HG03066 (cell line): ENCODE measurements at regions not wholly inside any gene's neighbourhood (a gene's known extent, or its start where the extent isn't known, plus 50 kb on each side); places are given as distances from the start of the nearest gene placed in this dataset.

Source experiments
- ATAC-seq: cut with Tn5 transposase; IDR thresholded peaks from one replicate; pipeline ENCODE4 v1.9.1; 2021; ENCODE audit warnings: low read depth; ENCODE audit not compliant: unreplicated experiment

GRCh38 chr5:133905424-133905823 lies 63.0 kb downstream of the C5orf15 start:
- ATAC-seq = no peak

GRCh38 chr5:133904641-133905040 lies 63.8 kb downstream of the C5orf15 start:
- no peak for ATAC-seq

GRCh38 chr5:133902511-133903118 lies 65.8 kb downstream of the C5orf15 start:
- ATAC-seq = no peak

- no peak for ATAC-seq
These were observed 67.7 kb downstream of the C5orf15 start for GRCh38 chr5:133900534-133901270.

- no peak for ATAC-seq
These were observed 68.9 kb downstream of the C5orf15 start for GRCh38 chr5:133899506-133899905.

GRCh38 chr5:133898440-133898839 lies 70.0 kb downstream of the C5orf15 start:
- no peak for ATAC-seq

- no peak for ATAC-seq
These were observed 71.0 kb downstream of the C5orf15 start for GRCh38 chr5:133897431-133897830.

- ATAC-seq = no peak
These were observed 71.6 kb downstream of the C5orf15 start for GRCh38 chr5:133896873-133897272.

GRCh38 chr5:133895979-133896845 lies 72.2 kb downstream of the C5orf15 start:
- no peak for ATAC-seq

GRCh38 chr5:133894143-133894542 lies 74.3 kb downstream of the C5orf15 start:
- ATAC-seq = no peak

GRCh38 chr5:133892774-133893173 lies 75.7 kb downstream of the C5orf15 start:
- ATAC-seq = no peak

- no peak for ATAC-seq
These were observed 76.1 kb downstream of the C5orf15 start for GRCh38 chr5:133892306-133892705.

GRCh38 chr5:133891390-133891789 lies 77.0 kb downstream of the C5orf15 start:
- ATAC-seq = no peak

- ATAC-seq = no peak
These were observed 77.6 kb downstream of the C5orf15 start for GRCh38 chr5:133890776-133891280.

GRCh38 chr5:133890314-133890713 lies 78.1 kb downstream of the C5orf15 start:
- ATAC-seq = no peak

GRCh38 chr5:133889271-133889905 lies 79.0 kb downstream of the C5orf15 start:
- no peak for ATAC-seq

- no peak for ATAC-seq
These were observed 79.8 kb downstream of the C5orf15 start for GRCh38 chr5:133888625-133888991.

- no peak for ATAC-seq
These were observed 82.9 kb downstream of the C5orf15 start for GRCh38 chr5:133885566-133885965.

GRCh38 chr5:133884569-133885311 lies 83.7 kb downstream of the C5orf15 start:
- ATAC-seq = no peak

- ATAC-seq = no peak
These were observed 84.5 kb downstream of the C5orf15 start for GRCh38 chr5:133883916-133884315.
